IMR-90 (cell line): ENCODE measurements at regions not wholly inside any gene's neighbourhood (a gene's known extent, or its start where the extent isn't known, plus 50 kb on each side); places are given as distances from the start of the nearest gene placed in this dataset.

Experiments
- BHLHE40 ChIP-seq: fragments of 150-350 bp; IDR thresholded peaks from 2 replicates; pipeline ENCODE4 v1.6.1; 2016; ENCODE audit warnings: mild to moderate bottlenecking, low read depth, low read length
- CEBPB ChIP-seq: IDR thresholded peaks from 2 replicates; pipeline ENCODE4 v1.6.1; 2012; ENCODE audit warnings: low read depth, low read length, improper control_type of control experiment
- CHD1 ChIP-seq: IDR thresholded peaks from 2 replicates; pipeline ENCODE4 v1.6.1; 2012; ENCODE audit warnings: low read depth, low read length, improper control_type of control experiment
- POLR2A ChIP-seq: IDR thresholded peaks from 2 replicates; pipeline ENCODE4 v1.6.1; 2012; ENCODE audit warnings: mild to moderate bottlenecking, low read depth, low read length
- RAD21 ChIP-seq: IDR thresholded peaks from 2 replicates; pipeline ENCODE4 v1.6.1; 2012; ENCODE audit warnings: low read length, improper control_type of control experiment
- RCOR1 ChIP-seq: IDR thresholded peaks from 2 replicates; pipeline ENCODE4 v1.6.1; 2012; ENCODE audit warnings: mild to moderate bottlenecking, low read length, improper control_type of control experiment; ENCODE audit not compliant: insufficient replicate concordance
- RFX5 ChIP-seq: IDR thresholded peaks from 2 replicates; pipeline ENCODE4 v1.8.0; 2012; ENCODE audit warnings: low read depth, mild to moderate bottlenecking, low read length, moderate library complexity
- SMC3 ChIP-seq: fragments of 150-350 bp; IDR thresholded peaks from 2 replicates; pipeline ENCODE4 v1.6.1; 2016; ENCODE audit warnings: low read depth, mild to moderate bottlenecking, antibody characterized with exemption, low read length, moderate library complexity
- TF ChIP-seq, protein P1 (sequence below): conservative IDR thresholded peaks from 2 replicates; pipeline ENCODE4 v1.5.1; 2012; ENCODE audit warnings: mild to moderate bottlenecking, low read depth, low read length, improper control_type of control experiment
- TF ChIP-seq, protein P2 (sequence below): fragments of 150-350 bp; IDR thresholded peaks from 2 replicates; pipeline ENCODE4 v1.6.1; 2017; ENCODE audit warnings: mild to moderate bottlenecking, antibody characterized with exemption, low read length, low read depth

DNA sequence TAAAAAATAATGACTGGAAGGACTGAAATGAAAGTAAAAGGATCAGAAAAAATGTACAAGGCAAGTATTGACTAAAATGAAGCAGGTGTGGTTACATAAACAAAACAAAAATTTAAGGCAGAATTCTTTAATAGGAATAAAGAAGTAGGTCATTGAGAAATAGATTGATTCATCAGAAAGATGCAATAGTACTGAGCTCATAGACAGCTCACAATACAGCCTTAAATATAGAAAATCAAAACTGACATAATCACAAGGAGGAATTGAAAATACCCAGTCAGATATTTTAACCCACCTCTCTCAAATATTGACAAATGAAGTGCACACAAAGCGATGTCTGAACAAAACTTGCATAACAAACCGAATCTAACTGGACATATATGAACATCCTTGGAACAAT is 366.8 kb upstream of the DPYD start:
- TF ChIP-seq, protein P1, sequence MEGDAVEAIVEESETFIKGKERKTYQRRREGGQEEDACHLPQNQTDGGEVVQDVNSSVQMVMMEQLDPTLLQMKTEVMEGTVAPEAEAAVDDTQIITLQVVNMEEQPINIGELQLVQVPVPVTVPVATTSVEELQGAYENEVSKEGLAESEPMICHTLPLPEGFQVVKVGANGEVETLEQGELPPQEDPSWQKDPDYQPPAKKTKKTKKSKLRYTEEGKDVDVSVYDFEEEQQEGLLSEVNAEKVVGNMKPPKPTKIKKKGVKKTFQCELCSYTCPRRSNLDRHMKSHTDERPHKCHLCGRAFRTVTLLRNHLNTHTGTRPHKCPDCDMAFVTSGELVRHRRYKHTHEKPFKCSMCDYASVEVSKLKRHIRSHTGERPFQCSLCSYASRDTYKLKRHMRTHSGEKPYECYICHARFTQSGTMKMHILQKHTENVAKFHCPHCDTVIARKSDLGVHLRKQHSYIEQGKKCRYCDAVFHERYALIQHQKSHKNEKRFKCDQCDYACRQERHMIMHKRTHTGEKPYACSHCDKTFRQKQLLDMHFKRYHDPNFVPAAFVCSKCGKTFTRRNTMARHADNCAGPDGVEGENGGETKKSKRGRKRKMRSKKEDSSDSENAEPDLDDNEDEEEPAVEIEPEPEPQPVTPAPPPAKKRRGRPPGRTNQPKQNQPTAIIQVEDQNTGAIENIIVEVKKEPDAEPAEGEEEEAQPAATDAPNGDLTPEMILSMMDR, result no peak
- TF ChIP-seq, protein P2, sequence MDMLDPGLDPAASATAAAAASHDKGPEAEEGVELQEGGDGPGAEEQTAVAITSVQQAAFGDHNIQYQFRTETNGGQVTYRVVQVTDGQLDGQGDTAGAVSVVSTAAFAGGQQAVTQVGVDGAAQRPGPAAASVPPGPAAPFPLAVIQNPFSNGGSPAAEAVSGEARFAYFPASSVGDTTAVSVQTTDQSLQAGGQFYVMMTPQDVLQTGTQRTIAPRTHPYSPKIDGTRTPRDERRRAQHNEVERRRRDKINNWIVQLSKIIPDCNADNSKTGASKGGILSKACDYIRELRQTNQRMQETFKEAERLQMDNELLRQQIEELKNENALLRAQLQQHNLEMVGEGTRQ, result no peak
- TF ChIP-seq RAD21, result no peak
- no peak for TF ChIP-seq POLR2A
- TF ChIP-seq BHLHE40, result no peak
- TF ChIP-seq RFX5, result no peak
- TF ChIP-seq SMC3, result no peak
- no peak for TF ChIP-seq CHD1
- TF ChIP-seq RCOR1, result no peak
- TF ChIP-seq CEBPB, result no peak
